ENCODE measurements at regions not wholly inside any gene's neighbourhood (a gene's known extent, or its start where the extent isn't known, plus 50 kb on each side); places are given as distances from the start of the nearest gene placed in this dataset.

DNA sequence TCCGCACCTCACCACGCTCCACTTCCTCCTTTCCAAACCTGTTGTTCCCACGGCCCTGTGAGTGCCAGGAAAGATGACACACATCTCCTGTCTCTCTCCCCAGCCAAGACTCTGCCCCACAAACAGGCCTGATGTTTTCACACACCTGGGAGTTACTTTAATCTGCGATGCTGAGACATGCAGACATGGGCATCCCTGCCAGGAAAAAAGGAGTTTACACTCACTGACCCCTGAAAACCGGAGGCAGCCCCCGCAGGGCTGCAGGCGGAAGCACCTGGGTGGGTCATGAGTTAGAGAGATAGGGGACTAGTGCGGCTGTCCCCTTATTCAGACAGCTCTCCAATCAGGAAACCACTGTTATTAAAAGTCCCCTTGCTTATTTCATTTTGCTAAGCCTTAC lies 106.4 kb upstream of the CARD11 start:
- TF ChIP-seq POLR2AphosphoS5 (IDR thresholded peaks at IDR 0.05) (no peak), EP300 (IDR thresholded peaks at IDR 0.05) (no peak), POLR2A (IDR thresholded peaks at IDR 0.05) (no peak)
- TF ChIP-seq, protein P1, sequence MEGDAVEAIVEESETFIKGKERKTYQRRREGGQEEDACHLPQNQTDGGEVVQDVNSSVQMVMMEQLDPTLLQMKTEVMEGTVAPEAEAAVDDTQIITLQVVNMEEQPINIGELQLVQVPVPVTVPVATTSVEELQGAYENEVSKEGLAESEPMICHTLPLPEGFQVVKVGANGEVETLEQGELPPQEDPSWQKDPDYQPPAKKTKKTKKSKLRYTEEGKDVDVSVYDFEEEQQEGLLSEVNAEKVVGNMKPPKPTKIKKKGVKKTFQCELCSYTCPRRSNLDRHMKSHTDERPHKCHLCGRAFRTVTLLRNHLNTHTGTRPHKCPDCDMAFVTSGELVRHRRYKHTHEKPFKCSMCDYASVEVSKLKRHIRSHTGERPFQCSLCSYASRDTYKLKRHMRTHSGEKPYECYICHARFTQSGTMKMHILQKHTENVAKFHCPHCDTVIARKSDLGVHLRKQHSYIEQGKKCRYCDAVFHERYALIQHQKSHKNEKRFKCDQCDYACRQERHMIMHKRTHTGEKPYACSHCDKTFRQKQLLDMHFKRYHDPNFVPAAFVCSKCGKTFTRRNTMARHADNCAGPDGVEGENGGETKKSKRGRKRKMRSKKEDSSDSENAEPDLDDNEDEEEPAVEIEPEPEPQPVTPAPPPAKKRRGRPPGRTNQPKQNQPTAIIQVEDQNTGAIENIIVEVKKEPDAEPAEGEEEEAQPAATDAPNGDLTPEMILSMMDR (IDR thresholded peaks at IDR 0.05): no peak
- Histone ChIP-seq H3K9me3 (peaks cover 0 to 9% (median 0%) of the 10 kb centered on the region in 3 donors), H3K4me1 (no peaks in the 10 kb centered on the region), H3K27me3 (peaks cover 20% of the 10 kb centered on the region), H3K27ac (no peak overlapping the region), H3K36me3 (no peaks in the 10 kb centered on the region), H3K4me3 (no peak overlapping the region)
- ATAC-seq: no peak
- 55 to 66% methylated on average over 4 to 6 of the region's 8 CpGs for WGBS, 2 donors (ENCODE audit: low coverage in 1 of 2)

DNA sequence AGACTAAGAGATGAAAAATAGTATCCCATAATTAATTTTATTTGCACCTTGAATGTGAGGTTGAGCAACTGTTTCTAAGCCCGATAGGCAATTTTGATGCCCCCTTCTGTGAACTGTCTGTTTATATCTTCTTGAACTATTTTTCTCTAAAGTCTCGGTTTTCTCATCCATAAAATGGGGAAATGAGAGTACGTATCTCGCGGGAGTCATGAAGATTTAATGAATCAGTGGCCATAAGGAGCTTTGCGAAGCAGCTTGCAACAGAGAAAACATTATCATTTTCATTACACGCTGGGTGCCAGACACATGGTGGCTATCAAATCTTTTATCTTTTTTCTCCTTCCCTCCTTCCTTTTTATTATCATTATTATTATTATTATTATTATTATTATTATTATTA lies 108.1 kb upstream of the CARD11 start:
- no peak overlapping the region for H3K27ac ChIP-seq
- H3K9me3 ChIP-seq: peaks cover 0 to 14% (median 0%) of the 10 kb centered on the region in 3 donors
- ATAC-seq: no peak
- no peaks in the 10 kb centered on the region for H3K36me3 ChIP-seq
- H3K4me3 ChIP-seq: no peak overlapping the region
- no peak for TF ChIP-seq POLR2AphosphoS5 (IDR thresholded peaks at IDR 0.05)
- TF ChIP-seq POLR2A (IDR thresholded peaks at IDR 0.05): no peak
- TF ChIP-seq, protein P1 (IDR thresholded peaks at IDR 0.05): no peak
- TF ChIP-seq EP300 (IDR thresholded peaks at IDR 0.05): no peak
- peaks cover 28% of the 10 kb centered on the region for H3K27me3 ChIP-seq
- 89 to 91% methylated on average over 7 of the region's 7 CpGs for WGBS, 2 donors (ENCODE audit: low coverage in 1 of 2)
- H3K4me1 ChIP-seq: no peaks in the 10 kb centered on the region

GRCh38 chr7:3152714-3153113 lies 109.0 kb upstream of the CARD11 start:
- no peak overlapping the region for H3K27ac ChIP-seq
- H3K36me3 ChIP-seq: no peaks in the 10 kb centered on the region
- WGBS, 2 donors (ENCODE audit: low coverage in 1 of 2): 87 to 88% methylated on average over 6 to 7 of the region's 7 CpGs
- no peaks in the 10 kb centered on the region for H3K4me1 ChIP-seq
- no peak for ATAC-seq
- H3K4me3 ChIP-seq: no peak overlapping the region
- TF ChIP-seq, protein P1 (IDR thresholded peaks at IDR 0.05): no peak
- TF ChIP-seq POLR2AphosphoS5 (IDR thresholded peaks at IDR 0.05): no peak
- no peak for TF ChIP-seq POLR2A (IDR thresholded peaks at IDR 0.05)
- TF ChIP-seq EP300 (IDR thresholded peaks at IDR 0.05): no peak
- peaks cover 28% of the 10 kb centered on the region for H3K27me3 ChIP-seq
- peaks cover 0 to 14% (median 0%) of the 10 kb centered on the region in 3 donors for H3K9me3 ChIP-seq

- ATAC-seq: no peak
- no peaks in the 10 kb centered on the region for H3K4me1 ChIP-seq
- peaks cover 0 to 14% (median 0%) of the 10 kb centered on the region in 3 donors for H3K9me3 ChIP-seq
- no peak overlapping the region for H3K4me3 ChIP-seq
- WGBS, 2 donors (ENCODE audit: low coverage in 1 of 2): 68 to 74% methylated on average over 6 of the region's 6 CpGs
- H3K36me3 ChIP-seq: no peaks in the 10 kb centered on the region
- no peak overlapping the region for H3K27ac ChIP-seq
- H3K27me3 ChIP-seq: peaks cover 28% of the 10 kb centered on the region
- TF ChIP-seq EP300 (IDR thresholded peaks at IDR 0.05) (no peak), POLR2AphosphoS5 (IDR thresholded peaks at IDR 0.05) (no peak), POLR2A (IDR thresholded peaks at IDR 0.05) (no peak)
- TF ChIP-seq, protein P1 (IDR thresholded peaks at IDR 0.05): no peak
Observed at GRCh38 chr7:3153118-3153517, 109.5 kb upstream of the CARD11 start.

- Histone ChIP-seq H3K4me3 (no peak overlapping the region), H3K27me3 (peaks cover 28% of the 10 kb centered on the region), H3K36me3 (no peaks in the 10 kb centered on the region), H3K9me3 (peaks cover 0 to 14% (median 0%) of the 10 kb centered on the region in 3 donors), H3K4me1 (no peaks in the 10 kb centered on the region), H3K27ac (no peak overlapping the region)
- no CpG with 5 or more reads among the region's 5 CpGs for WGBS, 2 donors (ENCODE audit: low coverage in 1 of 2)
- ATAC-seq: no peak
- TF ChIP-seq, protein P1 (IDR thresholded peaks at IDR 0.05): no peak
- TF ChIP-seq POLR2A (IDR thresholded peaks at IDR 0.05): no peak
- TF ChIP-seq EP300 (IDR thresholded peaks at IDR 0.05): no peak
Observed at GRCh38 chr7:3154317-3154716, 110.7 kb upstream of the CARD11 start.

Measured in gastroesophageal sphincter (tissue), 4 donors.